Fibroblast of lung (primary cell): ENCODE measurements at regions not wholly inside any gene's neighbourhood (a gene's known extent, or its start where the extent isn't known, plus 50 kb on each side); places are given as distances from the start of the nearest gene placed in this dataset.

ENCODE experiments used
- EZH2 ChIP-seq: IDR thresholded peaks from 2 replicates; pipeline ENCODE4 v1.5.1; 2012; ENCODE audit warnings: low read length, control low read depth, mild to moderate bottlenecking; ENCODE audit errors: missing control alignments
- TF ChIP-seq, protein P1 (sequence below), 2 donors: IDR thresholded peaks in 1 of 2; conservative IDR thresholded peaks in 1 of 2; 1 replicate in 1 of 2; 2 replicates in 1 of 2; pipeline ENCODE4 v1.5.1; 2011 to 2012; ENCODE audit warnings: low read length in 2 of 2, control low read depth in 1 of 2, inconsistent platforms in 1 of 2, low read depth in 1 of 2, mild to moderate bottlenecking in 1 of 2

DNA sequence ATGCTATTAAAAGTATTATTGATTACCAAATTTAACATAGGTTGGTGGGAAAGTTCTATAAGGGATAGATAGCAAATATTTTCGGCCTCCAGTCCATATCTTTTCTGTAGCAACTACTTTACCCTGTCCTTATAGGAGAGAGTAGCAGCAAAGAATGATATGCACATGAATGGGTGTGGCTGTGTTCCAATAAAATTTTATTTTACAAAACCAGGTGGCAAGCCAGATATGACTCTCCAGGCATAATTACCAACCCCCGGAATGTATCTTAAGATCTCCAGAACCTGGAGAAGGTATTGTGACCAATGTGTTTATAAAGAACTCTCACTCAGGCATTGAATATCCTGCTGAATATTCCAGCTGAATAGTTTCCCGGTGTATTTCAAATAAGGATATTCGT is 1461.2 kb downstream of the MAT2B start:
- TF ChIP-seq, protein P1, sequence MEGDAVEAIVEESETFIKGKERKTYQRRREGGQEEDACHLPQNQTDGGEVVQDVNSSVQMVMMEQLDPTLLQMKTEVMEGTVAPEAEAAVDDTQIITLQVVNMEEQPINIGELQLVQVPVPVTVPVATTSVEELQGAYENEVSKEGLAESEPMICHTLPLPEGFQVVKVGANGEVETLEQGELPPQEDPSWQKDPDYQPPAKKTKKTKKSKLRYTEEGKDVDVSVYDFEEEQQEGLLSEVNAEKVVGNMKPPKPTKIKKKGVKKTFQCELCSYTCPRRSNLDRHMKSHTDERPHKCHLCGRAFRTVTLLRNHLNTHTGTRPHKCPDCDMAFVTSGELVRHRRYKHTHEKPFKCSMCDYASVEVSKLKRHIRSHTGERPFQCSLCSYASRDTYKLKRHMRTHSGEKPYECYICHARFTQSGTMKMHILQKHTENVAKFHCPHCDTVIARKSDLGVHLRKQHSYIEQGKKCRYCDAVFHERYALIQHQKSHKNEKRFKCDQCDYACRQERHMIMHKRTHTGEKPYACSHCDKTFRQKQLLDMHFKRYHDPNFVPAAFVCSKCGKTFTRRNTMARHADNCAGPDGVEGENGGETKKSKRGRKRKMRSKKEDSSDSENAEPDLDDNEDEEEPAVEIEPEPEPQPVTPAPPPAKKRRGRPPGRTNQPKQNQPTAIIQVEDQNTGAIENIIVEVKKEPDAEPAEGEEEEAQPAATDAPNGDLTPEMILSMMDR (conservative IDR thresholded peaks at IDR 0.05 in 1 of 2, IDR thresholded peaks at IDR 0.05 in 1 of 2; ENCODE audit: low read depth in 1 of 2, low read length in 2 of 2): no peak
- TF ChIP-seq EZH2: no peak
